HCT116 (cell line): ENCODE measurements at regions not wholly inside any gene's neighbourhood (a gene's known extent, or its start where the extent isn't known, plus 50 kb on each side); places are given as distances from the start of the nearest gene placed in this dataset.

Source experiments
- ATAC-seq: fragments of 200-7000 bp; cut with Tn5 transposase; 2 replicates; pipeline ENCODE4 v1.9.1; 2020; ENCODE audit warnings: mild to moderate bottlenecking, moderate library complexity
- BruUV-seq: library from RNA; stranded (reverse); fragments of 400-500 nt; replicated peaks from 2 replicates; lab custom pipeline; 2021; lab: Mats Ljungman, UMichigan
- CTCF ChIA-PET: fragments of 300-600 bp; sonication (Branson Sonifier 250); formaldehyde crosslinking; loops from one replicate; lab custom pipeline; 2021; ENCODE audit warnings: antibody characterized with exemption; lab: Charles Lee
- POLR2A ChIA-PET: fragments of 300-600, 350-600 bp; sonication (Branson Sonifier 250); formaldehyde crosslinking; loops from one replicate; lab custom pipeline; 2021; ENCODE audit warnings: antibody characterized with exemption; lab: Charles Lee
- RAD21 ChIA-PET, 2 experiments: fragments of 300-600 bp; sonication (Branson Sonifier 250); formaldehyde crosslinking; loops; one replicate each; lab custom pipeline; 2023; ENCODE audit warnings: low total read pairs in 2 of 2; ENCODE audit not compliant: uncharacterized antibody in 2 of 2, unreplicated experiment in 2 of 2, low non-redundant PET in 1 of 2; lab: Charles Lee
- DNase-seq: peaks from one replicate; pipeline ENCODE4 v3.0.0-alpha.2; 2010; ENCODE audit warnings: low read depth, low spot score
- H2AFZ ChIP-seq: fragments of 200-600 bp; shearing (Covaris generic), sonication (generic); 2 replicates; pipeline ENCODE4 v1.6.1; 2017; ENCODE audit warnings: low read depth, mixed run types, mixed read lengths, antibody characterized with exemption, low read length; ENCODE audit not compliant: poor library complexity, severe bottlenecking
- H3K27ac ChIP-seq: 2 replicates; pipeline ENCODE4 v1.5.1; 2012; ENCODE audit warnings: low read depth, low read length
- H3K27me3 ChIP-seq: fragments of 200-600 bp; sonication (generic); 2 replicates; pipeline ENCODE4 v1.6.1; 2016; ENCODE audit warnings: mixed run types, low read length, mixed read lengths; ENCODE audit not compliant: insufficient read depth
- H3K36me3 ChIP-seq, 2 experiments: fragments of 200-500 bp in 1 of 2; fragments of 200-600 bp in 1 of 2; sonication (Bioruptor generic) in 1 of 2; sonication (generic) in 1 of 2; 2 replicates each; pipeline versions ENCODE4 v1.5.1 to v1.6.1; 2014 to 2016; ENCODE audit warnings: low read length in 2 of 2, inconsistent platforms in 1 of 2, mixed read lengths in 1 of 2, mixed run types in 1 of 2; ENCODE audit not compliant: insufficient read depth in 2 of 2, control insufficient read depth in 1 of 2
- H3K4me1 ChIP-seq, 2 experiments: fragments of 200-600 bp in 1 of 2; sonication (generic) in 1 of 2; 2 replicates each; pipeline versions ENCODE4 v1.5.1 to v1.6.1; 2012 to 2017; ENCODE audit warnings: low read length in 2 of 2, inconsistent platforms in 1 of 2, mild to moderate bottlenecking in 1 of 2, mixed read lengths in 1 of 2, mixed run types in 1 of 2, moderate library complexity in 1 of 2; ENCODE audit not compliant: insufficient read depth in 2 of 2, control insufficient read depth in 1 of 2
- H3K4me2 ChIP-seq: fragments of 200-600 bp; sonication (generic); 2 replicates; pipeline ENCODE4 v1.6.1; 2017; ENCODE audit warnings: mixed run types, low read length, mixed read lengths
- H3K4me3 ChIP-seq, 2 experiments: fragments of 200-600 bp in 1 of 2; sonication (generic) in 1 of 2; replicated peaks in 1 of 2; 2 replicates each; pipeline ENCODE4 v1.5.1; 2011 to 2016; ENCODE audit warnings: low read length in 2 of 2, control low read depth in 1 of 2, low read depth in 1 of 2, mild to moderate bottlenecking in 1 of 2, mixed read lengths in 1 of 2, mixed run types in 1 of 2
- H3K79me2 ChIP-seq: fragments of 200-600 bp; sonication (generic); 2 replicates; pipeline ENCODE4 v1.6.1; 2017; ENCODE audit warnings: mild to moderate bottlenecking, mixed run types, low read length, moderate library complexity, mixed read lengths; ENCODE audit not compliant: insufficient read depth
- H3K9ac ChIP-seq: fragments of 200-600 bp; sonication (generic); 2 replicates; pipeline ENCODE4 v1.6.1; 2016; ENCODE audit warnings: low read length, mixed read lengths
- H3K9me2 ChIP-seq: fragments of 200-600 bp; sonication (generic), shearing (Covaris generic); 2 replicates; pipeline ENCODE4 v1.6.1; 2017; ENCODE audit warnings: mixed run types, mild to moderate bottlenecking, moderate library complexity; ENCODE audit not compliant: insufficient read depth
- H3K9me3 ChIP-seq, 2 experiments: fragments of 200-500 bp in 1 of 2; fragments of 200-600 bp in 1 of 2; sonication (Bioruptor generic) in 1 of 2; sonication (generic) in 1 of 2; 2 replicates each; pipeline ENCODE4 v1.6.1; 2014 to 2017; ENCODE audit warnings: low read length in 2 of 2, mixed read lengths in 2 of 2, inconsistent platforms in 1 of 2, low read depth in 1 of 2, mild to moderate bottlenecking in 1 of 2, mixed run types in 1 of 2, moderate library complexity in 1 of 2; ENCODE audit not compliant: control insufficient read depth in 1 of 2, insufficient read depth in 1 of 2
- H4K20me1 ChIP-seq: fragments of 200-600 bp; sonication (generic), shearing (Covaris generic); 2 replicates; pipeline ENCODE4 v1.6.1; 2017; ENCODE audit warnings: mixed run types, mild to moderate bottlenecking, moderate library complexity; ENCODE audit not compliant: insufficient read depth
- CBX3 ChIP-seq: IDR thresholded peaks from 2 replicates; pipeline ENCODE4 v1.6.1; 2012; ENCODE audit warnings: low read depth
- CEBPB ChIP-seq: IDR thresholded peaks from 2 replicates; pipeline ENCODE4 v1.6.1; 2012; ENCODE audit warnings: low read depth
- ELF1 ChIP-seq: IDR thresholded peaks from 2 replicates; pipeline ENCODE4 v1.6.1; 2012; ENCODE audit warnings: low read depth, borderline replicate concordance
- EZH2 ChIP-seq: fragments of 200-600 bp; sonication (generic); IDR thresholded peaks from 2 replicates; pipeline ENCODE4 v1.6.1; 2017; ENCODE audit warnings: antibody characterized with exemption, mixed run types
- FOSL1 ChIP-seq: IDR thresholded peaks from 2 replicates; pipeline ENCODE4 v1.6.1; 2012; ENCODE audit warnings: low read depth
- MAX ChIP-seq: IDR thresholded peaks from 2 replicates; pipeline ENCODE4 v1.6.1; 2012
- POLR2A ChIP-seq: IDR thresholded peaks from 2 replicates; pipeline ENCODE4 v1.7.0; 2011; ENCODE audit warnings: borderline replicate concordance; ENCODE audit not compliant: insufficient read depth, insufficient read length; ENCODE audit errors: extremely low read depth
- POLR2AphosphoS5 ChIP-seq: IDR thresholded peaks from 2 replicates; pipeline ENCODE4 v1.6.1; 2011; ENCODE audit warnings: mild to moderate bottlenecking, low read depth, low read length, moderate library complexity
- RAD21 ChIP-seq: IDR thresholded peaks from 2 replicates; pipeline ENCODE4 v1.6.1; 2012; ENCODE audit warnings: low read depth, mild to moderate bottlenecking
- REST ChIP-seq: IDR thresholded peaks from 2 replicates; pipeline ENCODE4 v1.6.1; 2012; ENCODE audit warnings: low read depth
- SP1 ChIP-seq: IDR thresholded peaks from 2 replicates; pipeline ENCODE4 v1.6.1; 2012; ENCODE audit warnings: low read depth
- TCF7L2 ChIP-seq: IDR thresholded peaks from 2 replicates; pipeline ENCODE4 v1.7.0; 2011; ENCODE audit warnings: borderline replicate concordance, inconsistent platforms; ENCODE audit not compliant: insufficient read depth, insufficient read length; ENCODE audit errors: extremely low read depth
- YY1 ChIP-seq: IDR thresholded peaks from 2 replicates; pipeline ENCODE4 v1.6.1; 2011; ENCODE audit warnings: low read length, low read depth, moderate library complexity, mild to moderate bottlenecking; ENCODE audit not compliant: insufficient replicate concordance; ENCODE audit errors: extremely low read depth
- ZBTB33 ChIP-seq: IDR thresholded peaks from 2 replicates; pipeline ENCODE4 v1.6.1; 2011; ENCODE audit warnings: mild to moderate bottlenecking, low read length, moderate library complexity; ENCODE audit not compliant: insufficient replicate concordance; ENCODE audit errors: extremely low read depth
- ZFX ChIP-seq: fragments of 450-650 bp; IDR thresholded peaks from 2 replicates; pipeline ENCODE4 v1.6.1; 2017
- ZNF274 ChIP-seq: fragments of 200-500 bp; sonication (Bioruptor generic); IDR thresholded peaks from 2 replicates; pipeline ENCODE4 v1.6.1; 2014; ENCODE audit warnings: mild to moderate bottlenecking, low read depth, low read length, inconsistent platforms
- intact Hi-C: fragments of 100-400 bp; cut with micrococcal nuclease; formaldehyde crosslinking; loops from 2 replicates; pipeline ENCODE4 v1.10.0; 2022

GRCh38 chr1:239125893-239126292 lies 260.5 kb upstream of the CHRM3 start:
- RAD21 ChIA-PET: no interaction called here
- POLR2A ChIA-PET: no interaction called here
- H3K4me1 ChIP-seq: no peaks in the 10 kb centered on the region
- H2AFZ ChIP-seq: no peak overlapping the region
- no peak overlapping the region for H3K4me3 ChIP-seq
- H3K27ac ChIP-seq: no peak overlapping the region
- ATAC-seq: no peak
- no peak for DNase-seq
- no peaks in the 10 kb centered on the region for H3K36me3 ChIP-seq
- TF ChIP-seq MAX: no peak
- no peak for TF ChIP-seq EZH2
- BruUV-seq: no TSS peak
- peaks cover 11 to 14% of the 10 kb centered on the region in 2 experiments; a peak in 2 of 4 replicates for H3K9me3 ChIP-seq
- no peaks in the 10 kb centered on the region for H4K20me1 ChIP-seq
- H3K27me3 ChIP-seq: no peaks in the 10 kb centered on the region
- H3K4me2 ChIP-seq: no peak overlapping the region
- no peaks in the 10 kb centered on the region for H3K9me2 ChIP-seq
- no peak overlapping the region for H3K9ac ChIP-seq
- intact Hi-C loops: no loop called here
- no peaks in the 10 kb centered on the region for H3K79me2 ChIP-seq
- CTCF ChIA-PET: no interaction called here

- Histone ChIP-seq H3K27ac (no peak overlapping the region), H3K27me3 (no peaks in the 10 kb centered on the region), H3K4me1 (no peaks in the 10 kb centered on the region), H3K9me3 (peaks cover 8 to 10% of the 10 kb centered on the region in 2 experiments; a peak in 3 of 4 replicates), H2AFZ (no peak overlapping the region), H3K4me3 (no peak overlapping the region), H3K9ac (no peak overlapping the region), H3K4me2 (no peak overlapping the region), H3K36me3 (no peaks in the 10 kb centered on the region), H3K79me2 (no peaks in the 10 kb centered on the region), H3K9me2 (no peaks in the 10 kb centered on the region), H4K20me1 (no peaks in the 10 kb centered on the region)
- POLR2A ChIA-PET: no interaction called here
- CTCF ChIA-PET: no interaction called here
- TF ChIP-seq ZFX (no peak), ZNF274 (no peak), TCF7L2 (no peak), REST (no peak), POLR2A (no peak), ZBTB33 (no peak), CBX3 (no peak), POLR2AphosphoS5 (no peak), SP1 (no peak), YY1 (no peak), CEBPB (no peak), MAX (no peak), RAD21 (no peak), FOSL1 (no peak), ELF1 (no peak)
- intact Hi-C loops: no loop called here
- no TSS peak for BruUV-seq
- no peak for DNase-seq
- RAD21 ChIA-PET: no interaction called here
- ATAC-seq: no peak
These were observed 261.3 kb upstream of the CHRM3 start for GRCh38 chr1:239125027-239125426.
